PC-3 (cell line): ENCODE measurements at regions not wholly inside any gene's neighbourhood (a gene's known extent, or its start where the extent isn't known, plus 50 kb on each side); places are given as distances from the start of the nearest gene placed in this dataset.

Experiments
- EZH2 ChIP-seq: fragments of 300-600 bp; sonication (generic); IDR thresholded peaks from one replicate; pipeline ENCODE4 v1.6.1; 2017; ENCODE audit warnings: antibody characterized with exemption, mild to moderate bottlenecking, low read length; ENCODE audit not compliant: unreplicated experiment
- EZH2phosphoT487 ChIP-seq: fragments of 300-600 bp; sonication (generic); IDR thresholded peaks from 2 replicates; pipeline ENCODE4 v1.6.1; 2018; ENCODE audit warnings: mild to moderate bottlenecking, antibody characterized with exemption, low read length, borderline replicate concordance
- TF ChIP-seq, protein P1 (sequence below): fragments of 300-600 bp; sonication (generic); conservative IDR thresholded peaks from 2 replicates; pipeline ENCODE4 v1.5.1; 2017; ENCODE audit warnings: antibody characterized with exemption, low read depth, mild to moderate bottlenecking, low read length

DNA sequence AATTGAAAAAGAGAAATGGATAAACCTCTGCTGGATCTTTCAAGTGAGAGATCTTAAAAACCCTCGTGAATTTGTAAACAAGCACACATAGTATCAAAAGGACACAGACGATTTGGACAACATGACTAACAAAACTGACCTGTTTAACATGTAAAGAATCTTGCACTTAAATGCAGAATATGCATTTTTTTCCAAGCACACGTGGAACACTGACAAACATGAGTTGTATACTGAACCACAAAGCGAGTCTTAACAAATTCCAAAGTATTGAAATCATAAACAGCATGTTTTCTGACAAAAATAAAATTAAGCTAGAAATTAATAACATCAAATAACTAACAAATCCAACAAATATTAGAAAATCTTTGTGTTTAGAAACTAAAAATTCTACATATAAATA lies 65.0 kb upstream of the ZNF746 start:
- TF ChIP-seq, protein P1, sequence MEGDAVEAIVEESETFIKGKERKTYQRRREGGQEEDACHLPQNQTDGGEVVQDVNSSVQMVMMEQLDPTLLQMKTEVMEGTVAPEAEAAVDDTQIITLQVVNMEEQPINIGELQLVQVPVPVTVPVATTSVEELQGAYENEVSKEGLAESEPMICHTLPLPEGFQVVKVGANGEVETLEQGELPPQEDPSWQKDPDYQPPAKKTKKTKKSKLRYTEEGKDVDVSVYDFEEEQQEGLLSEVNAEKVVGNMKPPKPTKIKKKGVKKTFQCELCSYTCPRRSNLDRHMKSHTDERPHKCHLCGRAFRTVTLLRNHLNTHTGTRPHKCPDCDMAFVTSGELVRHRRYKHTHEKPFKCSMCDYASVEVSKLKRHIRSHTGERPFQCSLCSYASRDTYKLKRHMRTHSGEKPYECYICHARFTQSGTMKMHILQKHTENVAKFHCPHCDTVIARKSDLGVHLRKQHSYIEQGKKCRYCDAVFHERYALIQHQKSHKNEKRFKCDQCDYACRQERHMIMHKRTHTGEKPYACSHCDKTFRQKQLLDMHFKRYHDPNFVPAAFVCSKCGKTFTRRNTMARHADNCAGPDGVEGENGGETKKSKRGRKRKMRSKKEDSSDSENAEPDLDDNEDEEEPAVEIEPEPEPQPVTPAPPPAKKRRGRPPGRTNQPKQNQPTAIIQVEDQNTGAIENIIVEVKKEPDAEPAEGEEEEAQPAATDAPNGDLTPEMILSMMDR, result no peak
- TF ChIP-seq EZH2 (no peak), EZH2phosphoT487 (no peak)
